ENCODE measurements at regions not wholly inside any gene's neighbourhood (a gene's known extent, or its start where the extent isn't known, plus 50 kb on each side); places are given as distances from the start of the nearest gene placed in this dataset.

DNA sequence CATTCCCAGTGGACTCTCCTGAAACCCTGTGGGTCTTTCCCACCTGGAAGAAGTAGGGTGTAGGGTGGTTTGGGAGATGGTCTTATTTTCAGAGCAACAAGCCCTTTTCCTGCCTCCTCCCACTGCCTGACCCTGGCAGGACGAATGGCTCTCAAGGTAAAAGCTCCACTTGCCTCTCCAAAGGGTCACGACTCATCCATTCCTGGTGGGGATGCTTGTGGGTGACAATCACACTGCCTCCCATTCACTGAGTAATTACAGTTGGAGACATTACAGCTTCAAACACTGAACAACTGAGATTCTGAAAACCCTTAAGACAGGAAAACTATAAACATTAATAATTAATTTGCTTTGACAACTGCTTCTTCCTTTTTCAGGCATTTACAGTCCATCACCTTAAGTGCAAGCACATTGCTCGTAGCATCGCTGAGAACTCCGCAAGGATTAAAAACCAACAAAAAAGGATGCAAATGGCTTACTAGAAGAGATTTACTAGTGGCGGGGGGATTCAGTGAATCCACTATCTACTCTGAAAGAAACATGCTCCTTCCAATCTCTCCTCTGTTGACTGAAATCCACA is 199.6 kb upstream of the IRS2 start:
- no peak for TF ChIP-seq POLR2A (IDR thresholded peaks at IDR 0.05)
- TF ChIP-seq, protein P1, sequence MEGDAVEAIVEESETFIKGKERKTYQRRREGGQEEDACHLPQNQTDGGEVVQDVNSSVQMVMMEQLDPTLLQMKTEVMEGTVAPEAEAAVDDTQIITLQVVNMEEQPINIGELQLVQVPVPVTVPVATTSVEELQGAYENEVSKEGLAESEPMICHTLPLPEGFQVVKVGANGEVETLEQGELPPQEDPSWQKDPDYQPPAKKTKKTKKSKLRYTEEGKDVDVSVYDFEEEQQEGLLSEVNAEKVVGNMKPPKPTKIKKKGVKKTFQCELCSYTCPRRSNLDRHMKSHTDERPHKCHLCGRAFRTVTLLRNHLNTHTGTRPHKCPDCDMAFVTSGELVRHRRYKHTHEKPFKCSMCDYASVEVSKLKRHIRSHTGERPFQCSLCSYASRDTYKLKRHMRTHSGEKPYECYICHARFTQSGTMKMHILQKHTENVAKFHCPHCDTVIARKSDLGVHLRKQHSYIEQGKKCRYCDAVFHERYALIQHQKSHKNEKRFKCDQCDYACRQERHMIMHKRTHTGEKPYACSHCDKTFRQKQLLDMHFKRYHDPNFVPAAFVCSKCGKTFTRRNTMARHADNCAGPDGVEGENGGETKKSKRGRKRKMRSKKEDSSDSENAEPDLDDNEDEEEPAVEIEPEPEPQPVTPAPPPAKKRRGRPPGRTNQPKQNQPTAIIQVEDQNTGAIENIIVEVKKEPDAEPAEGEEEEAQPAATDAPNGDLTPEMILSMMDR (IDR thresholded peaks at IDR 0.05) = no peak
